ENCODE measurements at regions not wholly inside any gene's neighbourhood (a gene's known extent, or its start where the extent isn't known, plus 50 kb on each side); places are given as distances from the start of the nearest gene placed in this dataset.

- ATAC-seq (ENCODE audit: insufficient number of reproducible peaks, low FRiP score, low read depth), result no peak
- H3K27ac ChIP-seq, result no peak overlapping the region
- H3K4me3 ChIP-seq, result no peak overlapping the region
- no peaks in the 10 kb centered on the region for H3K9me3 ChIP-seq
- H3K27me3 ChIP-seq (replicated peaks; ENCODE audit: insufficient read depth), result no peaks in the 10 kb centered on the region
- no peaks in the 10 kb centered on the region for H3K36me3 ChIP-seq
- TF ChIP-seq, protein P1, sequence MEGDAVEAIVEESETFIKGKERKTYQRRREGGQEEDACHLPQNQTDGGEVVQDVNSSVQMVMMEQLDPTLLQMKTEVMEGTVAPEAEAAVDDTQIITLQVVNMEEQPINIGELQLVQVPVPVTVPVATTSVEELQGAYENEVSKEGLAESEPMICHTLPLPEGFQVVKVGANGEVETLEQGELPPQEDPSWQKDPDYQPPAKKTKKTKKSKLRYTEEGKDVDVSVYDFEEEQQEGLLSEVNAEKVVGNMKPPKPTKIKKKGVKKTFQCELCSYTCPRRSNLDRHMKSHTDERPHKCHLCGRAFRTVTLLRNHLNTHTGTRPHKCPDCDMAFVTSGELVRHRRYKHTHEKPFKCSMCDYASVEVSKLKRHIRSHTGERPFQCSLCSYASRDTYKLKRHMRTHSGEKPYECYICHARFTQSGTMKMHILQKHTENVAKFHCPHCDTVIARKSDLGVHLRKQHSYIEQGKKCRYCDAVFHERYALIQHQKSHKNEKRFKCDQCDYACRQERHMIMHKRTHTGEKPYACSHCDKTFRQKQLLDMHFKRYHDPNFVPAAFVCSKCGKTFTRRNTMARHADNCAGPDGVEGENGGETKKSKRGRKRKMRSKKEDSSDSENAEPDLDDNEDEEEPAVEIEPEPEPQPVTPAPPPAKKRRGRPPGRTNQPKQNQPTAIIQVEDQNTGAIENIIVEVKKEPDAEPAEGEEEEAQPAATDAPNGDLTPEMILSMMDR (IDR thresholded peaks at IDR 0.05), result no peak
- DNase-seq (ENCODE audit: low spot score), result no peak
- H3K4me1 ChIP-seq (ENCODE audit: control insufficient read depth in 1 of 2, low read depth in 2 of 2), result no peaks in the 10 kb centered on the region
These were observed 1190.0 kb upstream of the ALCAM start for GRCh38 chr3:104176706-104177105.

- Histone ChIP-seq H3K27me3 (replicated peaks; ENCODE audit: insufficient read depth) (no peaks in the 10 kb centered on the region), H3K27ac (no peak overlapping the region), H3K36me3 (no peaks in the 10 kb centered on the region), H3K4me1 (ENCODE audit: control insufficient read depth in 1 of 2, low read depth in 2 of 2) (no peaks in the 10 kb centered on the region), H3K9me3 (no peaks in the 10 kb centered on the region), H3K4me3 (no peak overlapping the region)
- TF ChIP-seq, protein P1 (IDR thresholded peaks at IDR 0.05), result no peak
- ATAC-seq (ENCODE audit: insufficient number of reproducible peaks, low FRiP score, low read depth) (no peak), DNase-seq (ENCODE audit: low spot score) (no peak)
These were observed 1188.0 kb upstream of the ALCAM start for GRCh38 chr3:104178680-104179079.

DNA sequence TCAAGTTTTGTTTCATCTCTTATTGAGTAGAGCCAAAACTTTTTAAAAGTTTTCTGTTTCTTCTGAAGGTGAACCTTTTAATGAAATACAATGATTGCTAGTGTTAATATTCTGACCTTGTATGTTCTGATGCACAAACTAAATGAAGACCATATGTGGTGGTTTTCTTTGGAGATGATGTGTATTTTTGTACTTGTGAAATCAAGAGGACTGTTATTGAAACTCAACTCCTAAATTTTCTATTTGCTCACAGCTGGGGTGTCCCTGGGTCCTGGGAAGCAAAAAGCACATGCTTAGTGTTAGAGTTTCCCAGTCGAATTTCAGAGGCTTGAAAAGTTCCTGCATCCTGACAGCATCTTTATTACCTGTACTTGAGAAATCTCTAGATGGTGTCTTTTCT, 1185.8 kb upstream of the ALCAM start:
- Histone ChIP-seq H3K4me3 (no peak overlapping the region), H3K9me3 (no peaks in the 10 kb centered on the region), H3K36me3 (no peaks in the 10 kb centered on the region), H3K27ac (no peak overlapping the region), H3K27me3 (replicated peaks; ENCODE audit: insufficient read depth) (no peaks in the 10 kb centered on the region), H3K4me1 (ENCODE audit: control insufficient read depth in 1 of 2, low read depth in 2 of 2) (no peaks in the 10 kb centered on the region)
- no peak for DNase-seq (ENCODE audit: low spot score)
- TF ChIP-seq, protein P1 (IDR thresholded peaks at IDR 0.05), result no peak
- ATAC-seq (ENCODE audit: insufficient number of reproducible peaks, low FRiP score, low read depth), result no peak

GRCh38 chr3:104190681-104191080, 1176.0 kb upstream of the ALCAM start:
- ATAC-seq (ENCODE audit: insufficient number of reproducible peaks, low FRiP score, low read depth), result no peak
- TF ChIP-seq, protein P1 (IDR thresholded peaks at IDR 0.05), result no peak
- Histone ChIP-seq H3K27ac (no peak overlapping the region), H3K9me3 (no peaks in the 10 kb centered on the region), H3K4me3 (no peak overlapping the region), H3K4me1 (ENCODE audit: control insufficient read depth in 1 of 2, low read depth in 2 of 2) (no peaks in the 10 kb centered on the region), H3K36me3 (no peaks in the 10 kb centered on the region), H3K27me3 (replicated peaks; ENCODE audit: insufficient read depth) (no peaks in the 10 kb centered on the region)
- no peak for DNase-seq (ENCODE audit: low spot score)

DNA sequence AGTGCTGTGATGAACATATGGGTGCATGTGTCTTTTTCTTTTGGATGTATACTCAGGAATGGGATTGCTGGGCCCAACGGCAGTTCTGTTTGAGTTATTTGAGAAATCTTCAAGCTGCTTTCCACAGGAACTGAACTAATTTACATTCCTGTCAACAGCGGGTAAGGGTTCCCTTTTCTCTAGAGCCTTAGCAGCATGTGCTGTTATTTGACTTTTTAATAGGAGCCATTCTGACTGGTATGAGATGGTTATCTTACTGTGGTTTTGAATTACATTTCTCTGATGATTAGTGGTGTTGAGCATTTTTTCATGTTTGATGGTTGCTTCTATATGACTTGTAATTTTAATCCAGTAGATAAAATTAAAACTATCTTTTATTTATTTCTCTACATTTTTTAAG, 1168.6 kb upstream of the ALCAM start:
- ATAC-seq (ENCODE audit: insufficient number of reproducible peaks, low FRiP score, low read depth), result peak; percentile 28
- H3K9me3 ChIP-seq, result no peaks in the 10 kb centered on the region

More for the DNA sequence above, 1168.6 kb upstream of the ALCAM start:
- Histone ChIP-seq H3K27ac (no peak overlapping the region), H3K36me3 (no peaks in the 10 kb centered on the region), H3K4me1 (ENCODE audit: control insufficient read depth in 1 of 2, low read depth in 2 of 2) (no peaks in the 10 kb centered on the region), H3K27me3 (replicated peaks; ENCODE audit: insufficient read depth) (no peaks in the 10 kb centered on the region), H3K4me3 (no peak overlapping the region)
- DNase-seq (ENCODE audit: low spot score), result no peak
- TF ChIP-seq, protein P1 (IDR thresholded peaks at IDR 0.05), result no peak

All from thoracic aorta (tissue), 2 donors.